ENCODE measurements at regions not wholly inside any gene's neighbourhood (a gene's known extent, or its start where the extent isn't known, plus 50 kb on each side); places are given as distances from the start of the nearest gene placed in this dataset.

GRCh38 chr16:59905606-59906005 lies 1171.5 kb upstream of the GOT2 start:
- TF ChIP-seq, protein P1, sequence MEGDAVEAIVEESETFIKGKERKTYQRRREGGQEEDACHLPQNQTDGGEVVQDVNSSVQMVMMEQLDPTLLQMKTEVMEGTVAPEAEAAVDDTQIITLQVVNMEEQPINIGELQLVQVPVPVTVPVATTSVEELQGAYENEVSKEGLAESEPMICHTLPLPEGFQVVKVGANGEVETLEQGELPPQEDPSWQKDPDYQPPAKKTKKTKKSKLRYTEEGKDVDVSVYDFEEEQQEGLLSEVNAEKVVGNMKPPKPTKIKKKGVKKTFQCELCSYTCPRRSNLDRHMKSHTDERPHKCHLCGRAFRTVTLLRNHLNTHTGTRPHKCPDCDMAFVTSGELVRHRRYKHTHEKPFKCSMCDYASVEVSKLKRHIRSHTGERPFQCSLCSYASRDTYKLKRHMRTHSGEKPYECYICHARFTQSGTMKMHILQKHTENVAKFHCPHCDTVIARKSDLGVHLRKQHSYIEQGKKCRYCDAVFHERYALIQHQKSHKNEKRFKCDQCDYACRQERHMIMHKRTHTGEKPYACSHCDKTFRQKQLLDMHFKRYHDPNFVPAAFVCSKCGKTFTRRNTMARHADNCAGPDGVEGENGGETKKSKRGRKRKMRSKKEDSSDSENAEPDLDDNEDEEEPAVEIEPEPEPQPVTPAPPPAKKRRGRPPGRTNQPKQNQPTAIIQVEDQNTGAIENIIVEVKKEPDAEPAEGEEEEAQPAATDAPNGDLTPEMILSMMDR (conservative IDR thresholded peaks at IDR 0.05): no peak
- TF ChIP-seq ZFX (IDR thresholded peaks at IDR 0.05): no peak
